Cerebellar cortex (tissue), 1 donor: ENCODE measurements at regions not wholly inside any gene's neighbourhood (a gene's known extent, or its start where the extent isn't known, plus 50 kb on each side); places are given as distances from the start of the nearest gene placed in this dataset.
A peak's percentile ranks its signal among the peaks of the same experiment; 100 is the strongest.
"Not testable (repeated sequence)": the region's sequence is repeated elsewhere in the genome, so short reads cannot be mapped to it uniquely, and the experiment has no call there.

Experiments
- DNase-seq: peaks from one replicate; pipeline ENCODE4 v3.0.0-alpha.2; 2015; ENCODE audit warnings: low spot score

GRCh38 chr2:180927030-180927686 lies 53.2 kb upstream of the UBE2E3 start:
- no peak for DNase-seq

- DNase-seq: no peak
These were observed 54.7 kb upstream of the UBE2E3 start for GRCh38 chr2:180925700-180926099.

- DNase-seq: no peak
These were observed 56.3 kb upstream of the UBE2E3 start for GRCh38 chr2:180924063-180924462.

- no peak for DNase-seq
These were observed 69.4 kb upstream of the UBE2E3 start for GRCh38 chr2:180910831-180911665.

GRCh38 chr2:180907731-180908130 lies 72.7 kb upstream of the UBE2E3 start:
- no peak for DNase-seq

- DNase-seq: no peak
These were observed 74.9 kb upstream of the UBE2E3 start for GRCh38 chr2:180905461-180905860.

- DNase-seq: no peak
These were observed 75.4 kb upstream of the UBE2E3 start for GRCh38 chr2:180905002-180905401.

- DNase-seq: no peak
These were observed 79.1 kb upstream of the UBE2E3 start for GRCh38 chr2:180901331-180901730.

- no peak for DNase-seq
These were observed 86.7 kb upstream of the UBE2E3 start for GRCh38 chr2:180893752-180894151.

- no peak for DNase-seq
These were observed 88.3 kb upstream of the UBE2E3 start for GRCh38 chr2:180892091-180892490.

GRCh38 chr2:180891360-180891759 lies 89.0 kb upstream of the UBE2E3 start:
- no peak for DNase-seq

- no peak for DNase-seq
These were observed 89.6 kb upstream of the UBE2E3 start for GRCh38 chr2:180890781-180891180.

GRCh38 chr2:180882959-180883358 lies 97.4 kb upstream of the UBE2E3 start:
- no peak for DNase-seq

GRCh38 chr2:180876506-180876905 lies 103.9 kb upstream of the UBE2E3 start:
- DNase-seq: no peak

- no peak for DNase-seq
These were observed 107.2 kb upstream of the UBE2E3 start for GRCh38 chr2:180873219-180873618.

GRCh38 chr2:180872781-180873180 lies 107.6 kb upstream of the UBE2E3 start:
- not testable (repeated sequence) for DNase-seq

GRCh38 chr2:180872255-180872654 lies 108.2 kb upstream of the UBE2E3 start:
- no peak for DNase-seq

- no peak for DNase-seq
These were observed 108.8 kb upstream of the UBE2E3 start for GRCh38 chr2:180871649-180872048.

GRCh38 chr2:180849851-180850250 lies 130.6 kb upstream of the UBE2E3 start:
- no peak for DNase-seq

- no peak for DNase-seq
These were observed 132.0 kb upstream of the UBE2E3 start for GRCh38 chr2:180848393-180848792.

- no peak for DNase-seq
These were observed 133.5 kb upstream of the UBE2E3 start for GRCh38 chr2:180846756-180847472.

GRCh38 chr2:180842461-180842860 lies 137.9 kb upstream of the UBE2E3 start:
- peak; percentile 15 for DNase-seq

GRCh38 chr2:180840641-180841040 lies 139.8 kb upstream of the UBE2E3 start:
- DNase-seq: no peak
